ENCODE measurements at regions not wholly inside any gene's neighbourhood (a gene's known extent, or its start where the extent isn't known, plus 50 kb on each side); places are given as distances from the start of the nearest gene placed in this dataset.
A peak's percentile ranks its signal among the peaks of the same experiment; 100 is the strongest.

DNA sequence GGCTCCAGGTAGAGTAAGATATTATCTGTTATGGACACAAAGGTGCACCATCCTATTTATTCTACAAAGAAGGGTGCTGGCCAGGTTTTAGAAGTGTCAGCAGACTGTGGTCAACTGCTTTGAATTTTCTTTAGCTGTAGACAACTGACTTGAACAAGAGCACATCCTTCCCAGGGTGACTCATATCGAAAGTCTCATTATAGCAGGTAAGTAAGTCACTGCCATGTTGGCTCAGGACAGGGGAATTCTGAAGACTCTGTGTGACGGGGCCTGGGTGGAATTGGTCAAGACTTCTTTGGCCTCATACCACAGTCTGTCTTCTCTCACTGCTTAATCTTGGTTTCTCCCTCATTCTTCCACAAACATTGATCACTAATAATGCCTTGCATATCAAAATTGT is 214.5 kb upstream of the CDH9 start:
- Histone ChIP-seq H3K27ac (ENCODE audit: low read depth in 1 of 3, low read length in 2 of 3) (no peak overlapping the region), H3K36me3 (ENCODE audit: control insufficient read depth in 3 of 3, insufficient read depth in 2 of 3, low read depth in 1 of 3, low read length in 3 of 3) (no peaks in the 10 kb centered on the region), H3K4me3 (ENCODE audit: low read depth in 1 of 3, low read length in 3 of 3) (no peak overlapping the region), H3K4me1 (ENCODE audit: control insufficient read depth in 3 of 3, insufficient read depth in 2 of 3, low read depth in 1 of 3, low read length in 2 of 3) (no peaks in the 10 kb centered on the region), H3K9me3 (ENCODE audit: control insufficient read depth in 2 of 2, insufficient read depth in 1 of 2, low read depth in 1 of 2, low read length in 1 of 2) (peaks cover 0 to 3% of the 10 kb centered on the region in 2 donors), H3K27me3 (ENCODE audit: control insufficient read depth in 3 of 3, insufficient read depth in 3 of 3, low read length in 3 of 3) (no peaks in the 10 kb centered on the region)
- WGBS, 3 donors, result 64 to 79% (median 75%) methylated on average over 2 of the region's 2 CpGs
- FAIRE-seq, result no peak
- DNase-seq, result no peak

DNA sequence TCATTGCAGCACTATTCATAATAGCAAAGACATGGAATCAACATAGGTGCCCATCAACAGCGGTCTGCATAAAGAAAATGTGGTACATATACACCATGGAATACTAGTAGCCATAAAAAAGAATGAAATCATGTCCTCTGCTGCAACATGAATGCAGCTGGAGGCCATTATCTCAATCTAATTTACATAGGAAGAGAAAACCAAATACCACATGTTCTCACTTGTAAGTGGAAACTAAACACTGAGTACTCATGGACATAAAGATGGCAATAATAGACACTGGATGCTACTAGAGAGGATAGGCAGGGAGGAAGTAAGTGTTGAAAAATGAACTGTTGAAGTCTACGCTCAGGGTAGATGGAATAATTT is 203.9 kb upstream of the CDH9 start:
- WGBS, 3 donors, result 82 to 90% (median 89%) methylated on average over 2 of the region's 2 CpGs
- no peaks in the 10 kb centered on the region for H3K9me3 ChIP-seq (ENCODE audit: control insufficient read depth in 2 of 2, insufficient read depth in 1 of 2, low read depth in 1 of 2, low read length in 1 of 2)
- H3K4me3 ChIP-seq (ENCODE audit: low read depth in 1 of 3, low read length in 3 of 3), result no peak overlapping the region
- no peak for FAIRE-seq
- H3K4me1 ChIP-seq (ENCODE audit: control insufficient read depth in 3 of 3, insufficient read depth in 2 of 3, low read depth in 1 of 3, low read length in 2 of 3), result no peaks in the 10 kb centered on the region
- DNase-seq, result no peak
- H3K27ac ChIP-seq (ENCODE audit: low read depth in 1 of 3, low read length in 2 of 3), result no peak overlapping the region
- no peaks in the 10 kb centered on the region for H3K27me3 ChIP-seq (ENCODE audit: control insufficient read depth in 3 of 3, insufficient read depth in 3 of 3, low read length in 3 of 3)
- H3K36me3 ChIP-seq (ENCODE audit: control insufficient read depth in 3 of 3, insufficient read depth in 2 of 3, low read depth in 1 of 3, low read length in 3 of 3), result no peaks in the 10 kb centered on the region

DNA sequence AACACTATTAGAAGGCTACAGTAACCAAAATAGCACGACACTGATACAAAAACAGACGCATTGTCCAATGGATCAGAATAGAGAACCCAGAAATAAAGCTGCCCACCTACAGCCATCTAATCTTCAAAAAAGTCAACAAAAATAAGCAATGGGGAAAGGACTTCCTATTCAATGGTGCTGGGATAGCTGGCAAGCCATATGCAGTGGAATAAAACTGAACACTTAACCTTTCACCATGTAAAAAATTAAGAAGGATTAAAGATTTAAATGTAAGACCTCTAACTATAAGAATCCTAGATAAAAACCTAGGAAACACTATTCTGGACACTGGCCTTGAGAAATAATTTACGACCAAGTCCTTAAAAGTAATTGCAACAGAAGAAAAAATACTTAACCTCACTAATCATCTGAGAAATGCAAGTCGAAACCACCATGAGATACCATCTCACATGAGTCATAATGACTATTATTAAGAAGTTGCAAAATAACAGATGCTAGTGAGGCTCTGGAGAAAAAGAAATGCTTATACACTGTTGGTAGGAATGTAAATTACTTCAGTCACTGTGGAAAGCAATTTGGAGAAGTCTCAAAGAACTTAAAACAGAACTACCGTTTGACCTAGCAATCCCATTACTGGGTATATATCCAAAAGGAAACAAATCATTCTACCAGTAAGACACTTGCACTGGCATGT is 203.3 kb upstream of the CDH9 start:
- Histone ChIP-seq H3K27me3 (ENCODE audit: control insufficient read depth in 3 of 3, insufficient read depth in 3 of 3, low read length in 3 of 3) (no peaks in the 10 kb centered on the region), H3K36me3 (ENCODE audit: control insufficient read depth in 3 of 3, insufficient read depth in 2 of 3, low read depth in 1 of 3, low read length in 3 of 3) (no peaks in the 10 kb centered on the region), H3K9me3 (ENCODE audit: control insufficient read depth in 2 of 2, insufficient read depth in 1 of 2, low read depth in 1 of 2, low read length in 1 of 2) (no peaks in the 10 kb centered on the region), H3K4me3 (ENCODE audit: low read depth in 1 of 3, low read length in 3 of 3) (no peak overlapping the region), H3K4me1 (ENCODE audit: control insufficient read depth in 3 of 3, insufficient read depth in 2 of 3, low read depth in 1 of 3, low read length in 2 of 3) (no peaks in the 10 kb centered on the region), H3K27ac (ENCODE audit: low read depth in 1 of 3, low read length in 2 of 3) (no peak overlapping the region)
- FAIRE-seq (no peak), DNase-seq (no peak)
- 59 to 73% (median 63%) methylated on average over 5 of the region's 5 CpGs for WGBS, 3 donors

DNA sequence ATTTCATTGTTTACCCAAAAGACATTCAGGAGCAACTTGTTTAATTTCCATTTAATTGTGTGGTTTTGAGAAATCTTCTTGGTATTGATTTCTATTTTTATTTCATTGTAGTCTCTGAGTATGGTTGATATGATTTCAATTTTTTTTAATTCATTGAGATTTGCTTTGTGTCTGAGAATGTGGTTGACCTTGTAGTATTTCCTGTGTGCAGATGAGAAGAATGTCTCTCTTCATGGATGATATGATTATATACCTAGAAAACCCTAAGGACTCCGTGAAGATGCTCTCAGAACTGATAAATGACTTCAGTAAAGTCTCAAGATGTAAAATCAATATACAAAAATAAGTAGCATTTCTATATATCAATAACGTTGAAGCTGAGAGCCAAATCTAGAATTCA is 202.4 kb upstream of the CDH9 start:
- Histone ChIP-seq H3K27ac (ENCODE audit: low read depth in 1 of 3, low read length in 2 of 3) (no peak overlapping the region), H3K9me3 (ENCODE audit: control insufficient read depth in 2 of 2, insufficient read depth in 1 of 2, low read depth in 1 of 2, low read length in 1 of 2) (no peaks in the 10 kb centered on the region), H3K4me1 (ENCODE audit: control insufficient read depth in 3 of 3, insufficient read depth in 2 of 3, low read depth in 1 of 3, low read length in 2 of 3) (no peaks in the 10 kb centered on the region), H3K4me3 (ENCODE audit: low read depth in 1 of 3, low read length in 3 of 3) (no peak overlapping the region), H3K36me3 (ENCODE audit: control insufficient read depth in 3 of 3, insufficient read depth in 2 of 3, low read depth in 1 of 3, low read length in 3 of 3) (no peaks in the 10 kb centered on the region), H3K27me3 (ENCODE audit: control insufficient read depth in 3 of 3, insufficient read depth in 3 of 3, low read length in 3 of 3) (no peaks in the 10 kb centered on the region)
- no peak for DNase-seq
- FAIRE-seq, result no peak
- WGBS, 3 donors, result 45 to 62% (median 49%) methylated on average over 2 of the region's 2 CpGs

GRCh38 chr5:27234916-27235315 is 196.5 kb upstream of the CDH9 start:
- 64 to 78% (median 65%) methylated on average over 2 of the region's 2 CpGs for WGBS, 3 donors
- no peak for DNase-seq
- Histone ChIP-seq H3K27me3 (ENCODE audit: control insufficient read depth in 3 of 3, insufficient read depth in 3 of 3, low read length in 3 of 3) (no peaks in the 10 kb centered on the region), H3K27ac (ENCODE audit: low read depth in 1 of 3, low read length in 2 of 3) (no peak overlapping the region), H3K9me3 (ENCODE audit: control insufficient read depth in 2 of 2, insufficient read depth in 1 of 2, low read depth in 1 of 2, low read length in 1 of 2) (no peaks in the 10 kb centered on the region), H3K36me3 (ENCODE audit: control insufficient read depth in 3 of 3, insufficient read depth in 2 of 3, low read depth in 1 of 3, low read length in 3 of 3) (no peaks in the 10 kb centered on the region), H3K4me3 (ENCODE audit: low read depth in 1 of 3, low read length in 3 of 3) (no peak overlapping the region), H3K4me1 (ENCODE audit: control insufficient read depth in 3 of 3, insufficient read depth in 2 of 3, low read depth in 1 of 3, low read length in 2 of 3) (no peaks in the 10 kb centered on the region)
- FAIRE-seq, result no peak

GRCh38 chr5:27221410-27221809 is 183.0 kb upstream of the CDH9 start:
- H3K27me3 ChIP-seq (ENCODE audit: control insufficient read depth in 3 of 3, insufficient read depth in 3 of 3, low read length in 3 of 3), result no peaks in the 10 kb centered on the region
- H3K9me3 ChIP-seq (ENCODE audit: control insufficient read depth in 2 of 2, insufficient read depth in 1 of 2, low read depth in 1 of 2, low read length in 1 of 2), result peaks cover 0 to 8% of the 10 kb centered on the region in 2 donors
- DNase-seq (no peak), FAIRE-seq (peak; percentile 78)
- no peaks in the 10 kb centered on the region for H3K36me3 ChIP-seq (ENCODE audit: control insufficient read depth in 3 of 3, insufficient read depth in 2 of 3, low read depth in 1 of 3, low read length in 3 of 3)
- H3K4me3 ChIP-seq (ENCODE audit: low read depth in 1 of 3, low read length in 3 of 3), result no peak overlapping the region
- H3K4me1 ChIP-seq (ENCODE audit: control insufficient read depth in 3 of 3, insufficient read depth in 2 of 3, low read depth in 1 of 3, low read length in 2 of 3), result no peaks in the 10 kb centered on the region
- no peak overlapping the region for H3K27ac ChIP-seq (ENCODE audit: low read depth in 1 of 3, low read length in 2 of 3)
- WGBS, 3 donors, result 87 to 97% (median 87%) methylated on average over 1 of the region's 1 CpG

DNA sequence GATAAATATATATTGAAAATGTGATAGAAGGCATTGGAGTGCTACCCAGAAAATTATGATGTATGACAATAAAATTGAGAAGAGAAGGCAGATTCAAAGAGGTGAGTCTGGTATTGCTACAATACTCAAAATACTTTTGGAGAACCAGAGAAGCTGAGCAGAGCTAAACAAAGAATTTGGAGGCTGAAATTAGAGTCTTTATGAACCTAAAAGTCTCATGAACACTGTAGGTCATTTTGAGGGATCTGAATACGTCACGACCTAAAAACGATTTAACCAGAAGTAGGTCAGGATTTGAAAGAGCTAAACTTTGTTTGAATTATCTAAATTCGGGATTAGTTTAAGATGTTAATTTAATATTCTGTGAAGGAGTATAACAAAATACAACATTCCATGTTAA is 182.4 kb upstream of the CDH9 start:
- Histone ChIP-seq H3K36me3 (ENCODE audit: control insufficient read depth in 3 of 3, insufficient read depth in 2 of 3, low read depth in 1 of 3, low read length in 3 of 3) (no peaks in the 10 kb centered on the region), H3K27ac (ENCODE audit: low read depth in 1 of 3, low read length in 2 of 3) (no peak overlapping the region), H3K27me3 (ENCODE audit: control insufficient read depth in 3 of 3, insufficient read depth in 3 of 3, low read length in 3 of 3) (no peaks in the 10 kb centered on the region), H3K4me3 (ENCODE audit: low read depth in 1 of 3, low read length in 3 of 3) (no peak overlapping the region), H3K4me1 (ENCODE audit: control insufficient read depth in 3 of 3, insufficient read depth in 2 of 3, low read depth in 1 of 3, low read length in 2 of 3) (no peaks in the 10 kb centered on the region), H3K9me3 (ENCODE audit: control insufficient read depth in 2 of 2, insufficient read depth in 1 of 2, low read depth in 1 of 2, low read length in 1 of 2) (peaks cover 0 to 5% of the 10 kb centered on the region in 2 donors)
- DNase-seq (no peak), FAIRE-seq (no peak)
- 89 to 94% (median 93%) methylated on average over 4 of the region's 4 CpGs for WGBS, 3 donors

DNA sequence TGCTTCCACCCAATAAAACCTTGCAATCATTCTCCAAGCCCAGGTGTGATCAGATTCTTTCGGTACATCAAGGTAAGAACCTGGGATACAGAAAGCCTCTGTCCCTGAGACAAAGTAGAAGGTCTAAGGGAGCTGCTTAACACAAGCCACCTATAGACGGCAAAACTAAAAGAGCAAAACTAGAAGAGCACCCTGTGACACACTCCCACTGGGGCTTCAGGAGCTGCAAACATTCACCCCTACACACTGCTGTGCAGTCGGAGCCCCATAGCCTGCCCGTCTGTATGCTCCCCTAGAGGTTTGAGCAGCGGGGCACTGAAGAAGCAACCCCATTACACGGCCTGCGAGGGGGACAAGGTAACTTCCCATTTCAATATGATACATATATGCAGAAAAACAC is 179.6 kb upstream of the CDH9 start:
- Histone ChIP-seq H3K36me3 (ENCODE audit: control insufficient read depth in 3 of 3, insufficient read depth in 2 of 3, low read depth in 1 of 3, low read length in 3 of 3) (no peaks in the 10 kb centered on the region), H3K9me3 (ENCODE audit: control insufficient read depth in 2 of 2, insufficient read depth in 1 of 2, low read depth in 1 of 2, low read length in 1 of 2) (peaks cover 0 to 5% of the 10 kb centered on the region in 2 donors), H3K4me3 (ENCODE audit: low read depth in 1 of 3, low read length in 3 of 3) (no peak overlapping the region), H3K4me1 (ENCODE audit: control insufficient read depth in 3 of 3, insufficient read depth in 2 of 3, low read depth in 1 of 3, low read length in 2 of 3) (no peaks in the 10 kb centered on the region), H3K27me3 (ENCODE audit: control insufficient read depth in 3 of 3, insufficient read depth in 3 of 3, low read length in 3 of 3) (no peaks in the 10 kb centered on the region), H3K27ac (ENCODE audit: low read depth in 1 of 3, low read length in 2 of 3) (no peak overlapping the region)
- WGBS, 3 donors, result 89 to 94% (median 92%) methylated on average over 7 of the region's 7 CpGs
- DNase-seq, result no peak
- no peak for FAIRE-seq

All from small intestine (tissue), 7 donors.